MM.1S (cell line): ENCODE measurements at regions not wholly inside any gene's neighbourhood (a gene's known extent, or its start where the extent isn't known, plus 50 kb on each side); places are given as distances from the start of the nearest gene placed in this dataset.

ENCODE experiments used
- DNase-seq: peaks from one replicate; pipeline ENCODE4 v3.0.0-alpha.2; 2015
- H2AFZ ChIP-seq: fragments of 300-600 bp; sonication (generic); 2 replicates; pipeline ENCODE4 v1.6.0; 2016; ENCODE audit warnings: antibody characterized with exemption, low read length
- H3F3A ChIP-seq: fragments of 300-600 bp; sonication (generic); 2 replicates; pipeline ENCODE4 v1.6.1; 2016; ENCODE audit warnings: mild to moderate bottlenecking, antibody characterized with exemption, low read length, moderate library complexity, mixed read lengths; ENCODE audit not compliant: insufficient read depth
- H3K27ac ChIP-seq: fragments of 300-600 bp; sonication (generic); 2 replicates; pipeline ENCODE4 v1.5.1; 2016; ENCODE audit warnings: mild to moderate bottlenecking, low read length
- H3K27me3 ChIP-seq: fragments of 300-600 bp; sonication (generic); replicated peaks from 2 replicates; pipeline ENCODE4 v1.6.0; 2016; ENCODE audit warnings: low read length; ENCODE audit not compliant: insufficient read depth
- H3K36me3 ChIP-seq: fragments of 300-600 bp; sonication (generic); replicated peaks from 2 replicates; pipeline ENCODE4 v1.6.1; 2016; ENCODE audit warnings: mild to moderate bottlenecking, low read length, mixed read lengths; ENCODE audit not compliant: insufficient read depth
- H3K4me1 ChIP-seq: fragments of 300-600 bp; sonication (generic); 2 replicates; pipeline ENCODE4 v1.6.1; 2016; ENCODE audit warnings: low read length, mixed read lengths
- H3K4me2 ChIP-seq: fragments of 300-600 bp; sonication (generic); 2 replicates; pipeline ENCODE4 v1.6.0; 2016; ENCODE audit warnings: low read depth, low read length
- H3K4me3 ChIP-seq: fragments of 300-600 bp; sonication (generic); 2 replicates; pipeline ENCODE4 v1.5.1; 2016; ENCODE audit warnings: low read length, mixed read lengths
- H3K79me2 ChIP-seq: fragments of 300-600 bp; sonication (generic); 2 replicates; pipeline ENCODE4 v1.6.1; 2016; ENCODE audit warnings: mixed run types, low read length, mixed read lengths
- H3K9ac ChIP-seq: fragments of 300-600 bp; sonication (generic); 2 replicates; pipeline ENCODE4 v1.6.1; 2016; ENCODE audit warnings: low read length, mixed read lengths
- H3K9me2 ChIP-seq: fragments of 300-600 bp; sonication (generic); replicated peaks from 2 replicates; pipeline ENCODE4 v1.6.1; 2016; ENCODE audit warnings: mild to moderate bottlenecking, low read length, mixed read lengths; ENCODE audit not compliant: insufficient read depth
- H3K9me3 ChIP-seq: fragments of 300-600 bp; sonication (generic); replicated peaks from 2 replicates; pipeline ENCODE4 v1.6.1; 2016; ENCODE audit warnings: mild to moderate bottlenecking, low read length, mixed read lengths; ENCODE audit not compliant: insufficient read depth
- H4K20me1 ChIP-seq: fragments of 300-600 bp; sonication (generic); 2 replicates; pipeline ENCODE4 v1.6.1; 2016; ENCODE audit warnings: mild to moderate bottlenecking, low read length, moderate library complexity, mixed read lengths; ENCODE audit not compliant: insufficient read depth
- EZH2 ChIP-seq: fragments of 300-600 bp; sonication (generic); optimal IDR thresholded peaks from 2 replicates; pipeline ENCODE3; 2017; ENCODE audit warnings: low read depth, mild to moderate bottlenecking, antibody characterized with exemption, low read length, mixed read lengths
- EZH2phosphoT487 ChIP-seq: fragments of 300-600 bp; sonication (generic); IDR thresholded peaks from 2 replicates; pipeline ENCODE4 v1.6.1; 2018; ENCODE audit warnings: antibody characterized with exemption, low read length
- TF ChIP-seq, protein P1 (sequence below): fragments of 300-600 bp; sonication (generic); IDR thresholded peaks from 2 replicates; pipeline ENCODE4 v1.5.1; 2016; ENCODE audit warnings: antibody characterized with exemption, low read length, mixed read lengths

DNA sequence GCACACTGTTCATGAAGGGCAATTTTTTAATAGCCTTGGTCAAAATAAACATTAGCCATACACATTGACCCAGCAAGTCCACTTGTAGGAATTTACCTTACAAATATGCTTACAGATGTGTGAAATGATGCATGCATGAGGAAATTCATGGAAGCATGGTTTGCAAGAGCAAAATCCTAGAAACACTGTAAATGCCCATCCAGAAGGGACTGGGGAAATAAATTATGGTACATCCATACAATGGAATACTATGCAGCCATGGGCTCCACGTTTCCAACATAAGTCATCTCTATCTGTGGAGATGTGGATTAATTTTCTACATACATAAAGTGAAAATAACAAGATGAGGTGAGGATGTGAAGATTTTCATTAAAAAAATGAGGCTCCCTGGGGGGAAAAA lies 99.1 kb downstream of the NPY start:
- TF ChIP-seq EZH2 (no peak), EZH2phosphoT487 (no peak)
- TF ChIP-seq, protein P1, sequence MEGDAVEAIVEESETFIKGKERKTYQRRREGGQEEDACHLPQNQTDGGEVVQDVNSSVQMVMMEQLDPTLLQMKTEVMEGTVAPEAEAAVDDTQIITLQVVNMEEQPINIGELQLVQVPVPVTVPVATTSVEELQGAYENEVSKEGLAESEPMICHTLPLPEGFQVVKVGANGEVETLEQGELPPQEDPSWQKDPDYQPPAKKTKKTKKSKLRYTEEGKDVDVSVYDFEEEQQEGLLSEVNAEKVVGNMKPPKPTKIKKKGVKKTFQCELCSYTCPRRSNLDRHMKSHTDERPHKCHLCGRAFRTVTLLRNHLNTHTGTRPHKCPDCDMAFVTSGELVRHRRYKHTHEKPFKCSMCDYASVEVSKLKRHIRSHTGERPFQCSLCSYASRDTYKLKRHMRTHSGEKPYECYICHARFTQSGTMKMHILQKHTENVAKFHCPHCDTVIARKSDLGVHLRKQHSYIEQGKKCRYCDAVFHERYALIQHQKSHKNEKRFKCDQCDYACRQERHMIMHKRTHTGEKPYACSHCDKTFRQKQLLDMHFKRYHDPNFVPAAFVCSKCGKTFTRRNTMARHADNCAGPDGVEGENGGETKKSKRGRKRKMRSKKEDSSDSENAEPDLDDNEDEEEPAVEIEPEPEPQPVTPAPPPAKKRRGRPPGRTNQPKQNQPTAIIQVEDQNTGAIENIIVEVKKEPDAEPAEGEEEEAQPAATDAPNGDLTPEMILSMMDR: no peak
- no peaks in the 10 kb centered on the region for H3K9me2 ChIP-seq
- H3K9ac ChIP-seq: no peak overlapping the region
- no peaks in the 10 kb centered on the region for H3K79me2 ChIP-seq
- H3K27me3 ChIP-seq: no peaks in the 10 kb centered on the region
- H3K36me3 ChIP-seq: no peaks in the 10 kb centered on the region
- no peaks in the 10 kb centered on the region for H3F3A ChIP-seq
- no peak overlapping the region for H2AFZ ChIP-seq
- no peaks in the 10 kb centered on the region for H3K4me1 ChIP-seq
- H3K27ac ChIP-seq: no peak overlapping the region
- no peak for DNase-seq
- no peak overlapping the region for H3K4me3 ChIP-seq
- no peak overlapping the region for H3K4me2 ChIP-seq
- H3K9me3 ChIP-seq: no peaks in the 10 kb centered on the region
- H4K20me1 ChIP-seq: no peaks in the 10 kb centered on the region

DNA sequence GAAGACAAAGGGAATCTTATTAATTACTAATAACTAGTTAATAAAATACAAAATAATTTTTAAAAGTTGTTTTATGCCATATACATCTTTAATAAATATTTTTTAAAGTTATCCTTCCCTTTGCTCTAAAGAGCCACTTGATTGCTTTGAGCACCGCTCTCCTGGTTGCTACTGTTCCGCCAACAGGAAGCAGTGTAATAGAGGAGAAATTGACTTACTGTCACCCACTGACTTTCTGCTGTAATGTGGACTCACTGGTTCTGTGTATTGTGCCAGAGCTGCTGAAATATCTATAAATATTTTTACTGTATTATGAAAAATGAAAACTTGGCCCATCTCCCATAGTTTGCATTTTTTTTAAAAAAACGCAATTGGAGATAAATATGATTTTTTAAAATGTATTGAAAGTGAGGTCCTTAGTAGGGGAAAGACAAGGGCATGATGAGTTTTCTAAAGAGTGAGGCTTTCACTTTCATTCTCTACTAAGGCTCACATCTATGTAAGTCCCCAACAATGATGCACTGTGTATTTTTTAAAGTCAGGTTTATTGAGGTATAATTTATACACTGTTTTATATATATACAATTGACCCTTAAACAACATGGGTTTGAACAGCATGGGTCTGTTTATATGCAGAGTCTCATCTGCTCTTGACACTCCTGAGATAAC lies 100.5 kb downstream of the NPY start:
- Histone ChIP-seq H2AFZ (no peak overlapping the region), H3K4me2 (peak overlapping the region; percentile 29; the same call in 1 of the 2 replicates)
- DNase-seq: peak; percentile 47

DNA sequence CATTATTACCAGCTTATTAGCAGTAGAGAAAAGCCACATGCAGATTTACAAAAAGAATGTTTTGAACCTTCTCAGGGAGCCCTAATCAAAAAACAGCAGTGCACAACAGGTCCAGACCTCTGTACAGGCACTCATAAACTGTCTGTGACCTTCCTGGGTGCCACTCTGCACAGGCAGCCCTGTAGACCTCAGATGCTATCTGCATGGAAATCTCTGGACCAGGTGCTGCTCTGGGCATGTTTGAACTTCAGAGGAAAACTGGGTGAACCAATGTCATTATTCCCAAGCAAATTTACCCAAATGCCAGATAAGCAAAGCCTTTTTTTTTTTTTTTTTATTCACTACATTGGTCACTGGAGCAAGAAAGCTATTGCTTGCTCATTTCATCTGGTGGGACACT lies 104.2 kb downstream of the NPY start:
- H3K4me2 ChIP-seq: no peak overlapping the region
- H3K9me3 ChIP-seq: no peaks in the 10 kb centered on the region
- H3F3A ChIP-seq: no peaks in the 10 kb centered on the region
- no peak overlapping the region for H3K27ac ChIP-seq
- H3K27me3 ChIP-seq: no peaks in the 10 kb centered on the region
- TF ChIP-seq, protein P1: no peak
- TF ChIP-seq EZH2: no peak
- TF ChIP-seq EZH2phosphoT487: no peak
- no peak overlapping the region for H2AFZ ChIP-seq
- H3K79me2 ChIP-seq: no peaks in the 10 kb centered on the region
- H3K9me2 ChIP-seq: no peaks in the 10 kb centered on the region
- H3K4me3 ChIP-seq: no peak overlapping the region
- no peaks in the 10 kb centered on the region for H4K20me1 ChIP-seq
- no peaks in the 10 kb centered on the region for H3K4me1 ChIP-seq
- H3K36me3 ChIP-seq: no peaks in the 10 kb centered on the region
- DNase-seq: no peak
- H3K9ac ChIP-seq: no peak overlapping the region

More for the DNA sequence above, 100.5 kb downstream of the NPY start:
- Histone ChIP-seq H3K36me3 (no peaks in the 10 kb centered on the region), H3K9me3 (no peaks in the 10 kb centered on the region), H3K4me3 (no peak overlapping the region), H3K27ac (no peak overlapping the region), H3K79me2 (no peaks in the 10 kb centered on the region), H3F3A (no peaks in the 10 kb centered on the region), H3K27me3 (no peaks in the 10 kb centered on the region), H3K9me2 (no peaks in the 10 kb centered on the region), H3K4me1 (no peaks in the 10 kb centered on the region), H4K20me1 (no peaks in the 10 kb centered on the region), H3K9ac (no peak overlapping the region)
- TF ChIP-seq EZH2phosphoT487 (no peak), EZH2 (no peak)
- TF ChIP-seq, protein P1: no peak
